Loucy (cell line): ENCODE measurements at regions not wholly inside any gene's neighbourhood (a gene's known extent, or its start where the extent isn't known, plus 50 kb on each side); places are given as distances from the start of the nearest gene placed in this dataset.

Experiments
- CTCF ChIP-seq: fragments of 200-600 bp; sonication (generic); conservative IDR thresholded peaks from 2 replicates; pipeline ENCODE4 v1.5.1; 2014; ENCODE audit warnings: mild to moderate bottlenecking, antibody characterized with exemption, low read length
- EZH2phosphoT487 ChIP-seq: fragments of 200-600 bp; IDR thresholded peaks from 2 replicates; pipeline ENCODE4 v1.6.1; 2018; ENCODE audit warnings: antibody characterized with exemption, mild to moderate bottlenecking, moderate library complexity, borderline replicate concordance

DNA sequence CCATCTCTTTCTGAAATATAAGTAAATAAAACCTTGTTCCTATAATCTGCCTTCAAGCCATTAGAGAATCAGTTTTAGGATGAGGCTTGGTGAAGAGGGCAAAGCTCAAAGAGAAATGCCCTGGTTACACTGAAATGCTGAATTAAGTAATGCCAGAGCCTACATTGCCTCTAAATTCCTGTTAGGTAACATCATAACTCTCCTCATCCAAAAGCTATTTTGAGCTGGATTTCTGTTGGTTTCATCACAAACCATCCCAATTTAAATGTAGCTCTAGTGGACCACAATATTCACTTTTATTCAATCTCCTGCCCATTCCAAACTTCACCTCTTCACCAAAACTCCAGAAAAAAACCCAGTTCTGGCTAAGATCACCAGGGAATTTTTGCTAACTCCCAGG, 1319.7 kb upstream of the TENM3 start:
- TF ChIP-seq CTCF (no peak), EZH2phosphoT487 (no peak)
